Endothelial cell of umbilical vein (primary cell): ENCODE measurements at regions not wholly inside any gene's neighbourhood (a gene's known extent, or its start where the extent isn't known, plus 50 kb on each side); places are given as distances from the start of the nearest gene placed in this dataset.

Source experiments
- BruUV-seq: library from RNA; stranded (reverse); fragments of 400-500 nt; replicated peaks from 2 replicates; lab custom pipeline; 2021; lab: Mats Ljungman, UMichigan
- CTCF ChIA-PET: fragments of 300-600, 350-600 bp; sonication (Branson Sonifier 250); formaldehyde crosslinking; loops from one replicate; lab custom pipeline; 2021; ENCODE audit warnings: antibody characterized with exemption, inconsistent platforms; lab: Charles Lee
- POLR2A ChIA-PET: fragments of 300-600, 350-600 bp; sonication (Branson Sonifier 250); formaldehyde crosslinking; loops from one replicate; lab custom pipeline; 2021; ENCODE audit warnings: antibody characterized with exemption, inconsistent platforms; lab: Charles Lee
- DNase-seq: peaks from one replicate; pipeline ENCODE4 v3.0.0-alpha.2; 2011; ENCODE audit warnings: low read depth, low spot score
- FAIRE-seq: peaks from 2 replicates; lab custom pipeline; 2011; peaks lifted over from hg19 to GRCh38; lab: Jason Lieb, UNC
- H2AFZ ChIP-seq: 2 replicates; pipeline ENCODE4 v1.6.0; 2012; ENCODE audit warnings: low read depth, low read length, control low read depth, inconsistent platforms
- H3K27ac ChIP-seq: 2 replicates; pipeline ENCODE4 v1.5.1; 2011; ENCODE audit warnings: low read depth, mild to moderate bottlenecking, control low read depth, low read length, moderate library complexity; ENCODE audit not compliant: insufficient read depth
- H3K27me3 ChIP-seq, 2 experiments: 2 replicates each; pipeline versions ENCODE4 v1.6.0 to v1.6.1; 2011; ENCODE audit warnings: low read length in 2 of 2, mixed read lengths in 1 of 2; ENCODE audit not compliant: control insufficient read depth in 2 of 2, insufficient read depth in 2 of 2
- H3K36me3 ChIP-seq, 2 experiments: 2 replicates in 1 of 2; 3 replicates in 1 of 2; pipeline ENCODE4 v1.5.1; 2011; ENCODE audit warnings: low read length in 2 of 2, mild to moderate bottlenecking in 1 of 2, moderate library complexity in 1 of 2; ENCODE audit not compliant: control insufficient read depth in 2 of 2, insufficient read depth in 2 of 2; ENCODE audit errors: extremely low read depth in 1 of 2
- H3K4me1 ChIP-seq: 3 replicates; pipeline ENCODE4 v1.5.1; 2011; ENCODE audit warnings: mild to moderate bottlenecking, low read length; ENCODE audit not compliant: control insufficient read depth, insufficient read depth; ENCODE audit errors: extremely low read depth
- H3K4me2 ChIP-seq: 2 replicates; pipeline ENCODE4 v1.6.1; 2011; ENCODE audit warnings: low read length, control low read depth, mixed read lengths; ENCODE audit not compliant: insufficient read depth
- H3K4me3 ChIP-seq, 3 experiments: fragments of 200-600 bp in 1 of 3; sonication (generic), shearing (Covaris generic) in 1 of 3; replicated peaks in 1 of 3; 2 replicates each; pipeline ENCODE4 v1.5.1; 2011 to 2016; ENCODE audit warnings: control low read depth in 3 of 3, low read length in 3 of 3, mild to moderate bottlenecking in 2 of 3, inconsistent platforms in 1 of 3, low read depth in 1 of 3, moderate library complexity in 1 of 3; ENCODE audit not compliant: insufficient read depth in 1 of 3
- H3K79me2 ChIP-seq: 2 replicates; pipeline ENCODE4 v1.6.0; 2012; ENCODE audit warnings: low read length, inconsistent platforms; ENCODE audit not compliant: control insufficient read depth, insufficient read depth
- H3K9ac ChIP-seq: replicated peaks from 2 replicates; pipeline ENCODE3; 2011; ENCODE audit warnings: low read length, control low read depth; ENCODE audit not compliant: insufficient read depth; ENCODE audit errors: extremely low read depth
- H3K9me1 ChIP-seq: replicated peaks from 3 replicates; pipeline ENCODE4 v1.6.0; 2011; ENCODE audit warnings: mild to moderate bottlenecking, low read length; ENCODE audit not compliant: control insufficient read depth, insufficient read depth; ENCODE audit errors: extremely low read depth
- H3K9me3 ChIP-seq: replicated peaks from 2 replicates; pipeline ENCODE4 v1.5.1; 2012; ENCODE audit warnings: low read length, inconsistent platforms; ENCODE audit not compliant: control insufficient read depth, insufficient read depth
- H4K20me1 ChIP-seq: replicated peaks from 2 replicates; pipeline ENCODE3; 2011; ENCODE audit warnings: mild to moderate bottlenecking, low read length; ENCODE audit not compliant: control insufficient read depth, insufficient read depth; ENCODE audit errors: extremely low read depth
- CTCF ChIP-seq, 2 donors: IDR thresholded peaks; 1 replicate in 1 of 2; 2 replicates in 1 of 2; pipeline ENCODE4 v1.5.1; 2011; ENCODE audit warnings: low read length in 2 of 2, mild to moderate bottlenecking in 2 of 2, moderate library complexity in 2 of 2, control low read depth in 1 of 2, inconsistent platforms in 1 of 2, low read depth in 1 of 2; ENCODE audit not compliant: insufficient read depth in 1 of 2; ENCODE audit errors: extremely low read depth in 1 of 2
- EZH2 ChIP-seq: IDR thresholded peaks from 2 replicates; pipeline ENCODE4 v1.6.1; 2012; ENCODE audit warnings: borderline replicate concordance, low read depth, mild to moderate bottlenecking, moderate library complexity, low read length, inconsistent platforms; ENCODE audit not compliant: severe bottlenecking
- FOS ChIP-seq: IDR thresholded peaks from 2 replicates; pipeline ENCODE4 v1.6.1; 2011; ENCODE audit warnings: mild to moderate bottlenecking, low read length, moderate library complexity, borderline replicate concordance; ENCODE audit not compliant: insufficient read depth
- GATA2 ChIP-seq: IDR thresholded peaks from 2 replicates; pipeline ENCODE4 v1.7.0; 2011; ENCODE audit warnings: low read depth, mild to moderate bottlenecking, moderate library complexity, mixed read lengths, low read length; ENCODE audit not compliant: insufficient read length, insufficient read depth
- JUN ChIP-seq: IDR thresholded peaks from 2 replicates; pipeline ENCODE4 v1.6.1; 2011; ENCODE audit warnings: borderline replicate concordance, low read depth; ENCODE audit not compliant: insufficient read length, insufficient read depth
- MAX ChIP-seq: IDR thresholded peaks from 2 replicates; pipeline ENCODE4 v1.6.1; 2011; ENCODE audit not compliant: insufficient read depth, insufficient read length
- MYC ChIP-seq: IDR thresholded peaks from one replicate; pipeline ENCODE4 v1.6.1; 2011; ENCODE audit warnings: mild to moderate bottlenecking, low read depth, low read length
- POLR2A ChIP-seq: IDR thresholded peaks from 2 replicates; pipeline ENCODE4 v1.6.1; 2012; ENCODE audit warnings: low read depth, mild to moderate bottlenecking, control low read depth, low read length
- POLR2AphosphoS5 ChIP-seq: IDR thresholded peaks from 2 replicates; pipeline ENCODE4 v1.6.1; 2012; ENCODE audit warnings: low read depth, mild to moderate bottlenecking, control low read depth, low read length, moderate library complexity; ENCODE audit not compliant: insufficient read depth
- dilution Hi-C: fragments of 300-500 bp; cut with MboI; formaldehyde crosslinking; loops from one replicate; pipeline ENCODE4 v1.15.0; 2019; ENCODE audit warnings: low sequenced_read_pairs; ENCODE audit not compliant: extremely low pct_ligation_motif_present
- intact Hi-C: fragments of 100-400 bp; cut with micrococcal nuclease; formaldehyde crosslinking; loops from one replicate; pipeline ENCODE4 v1.10.0; 2022

- no peak overlapping the region for H3K4me3 ChIP-seq
- H2AFZ ChIP-seq: no peak overlapping the region
- CTCF ChIA-PET: interaction anchor here (1.8 kb wide), 1 partner anchor 11 kb away, joined by 5 read pairs; no protein-coding TSS in a partner anchor
- no TSS peak for BruUV-seq
- H3K27me3 ChIP-seq: peaks cover 25 to 32% of the 10 kb centered on the region in 2 experiments
- no peaks in the 10 kb centered on the region for H3K4me1 ChIP-seq
- TF ChIP-seq POLR2A (no peak), POLR2AphosphoS5 (no peak), JUN (no peak), CTCF (IDR thresholded peaks at IDR 0.05; ENCODE audit: extremely low read depth in 1 of 2, insufficient read depth in 1 of 2, low read depth in 1 of 2, low read length in 2 of 2) (no peak), FOS (no peak), MAX (no peak), MYC (no peak), EZH2 (no peak), GATA2 (no peak)
- no peaks in the 10 kb centered on the region for H3K9me1 ChIP-seq
- POLR2A ChIA-PET: no interaction called here
- intact Hi-C loops: no loop called here
- H3K4me2 ChIP-seq: no peak overlapping the region
- FAIRE-seq (no peak), DNase-seq (no peak)
- H4K20me1 ChIP-seq: no peaks in the 10 kb centered on the region
- no peaks in the 10 kb centered on the region for H3K79me2 ChIP-seq
- dilution Hi-C loops: loop anchor here (25.0 kb wide), 1 partner anchor 414 kb away; no protein-coding TSS in a partner anchor
- no peaks in the 10 kb centered on the region for H3K9me3 ChIP-seq
- no peaks in the 10 kb centered on the region for H3K36me3 ChIP-seq
- H3K9ac ChIP-seq: no peak overlapping the region
- H3K27ac ChIP-seq: no peak overlapping the region
Measured at GRCh38 chr3:64451283-64452012, 226.2 kb upstream of the PRICKLE2 start.
